Thymus (tissue), 11 donors: ENCODE measurements at regions not wholly inside any gene's neighbourhood (a gene's known extent, or its start where the extent isn't known, plus 50 kb on each side); places are given as distances from the start of the nearest gene placed in this dataset.
"Not testable (repeated sequence)": the region's sequence is repeated elsewhere in the genome, so short reads cannot be mapped to it uniquely, and the experiment has no call there.

ENCODE experiments used
- DNase-seq, 9 donors: peaks; one replicate each; pipeline ENCODE4 v3.0.0-alpha.2; 2013; ENCODE audit warnings: low spot score in 9 of 9, low read depth in 6 of 9, missing footprints in 1 of 9
- H3K27ac ChIP-seq, 2 donors: one replicate each; pipeline ENCODE4 v1.5.1; 2013; ENCODE audit warnings: control low read depth in 1 of 2, low read depth in 1 of 2, low read length in 1 of 2, mild to moderate bottlenecking in 1 of 2, moderate library complexity in 1 of 2
- H3K27me3 ChIP-seq, 2 donors: one replicate each; pipeline ENCODE4 v1.5.1; 2013; ENCODE audit warnings: low read length in 1 of 2; ENCODE audit not compliant: control insufficient read depth in 2 of 2, insufficient read depth in 1 of 2
- H3K36me3 ChIP-seq, 2 donors: one replicate each; pipeline ENCODE4 v1.5.1; 2013; ENCODE audit warnings: low read length in 1 of 2, mild to moderate bottlenecking in 1 of 2, moderate library complexity in 1 of 2; ENCODE audit not compliant: control insufficient read depth in 2 of 2, insufficient read depth in 2 of 2
- H3K4me1 ChIP-seq, 2 donors: one replicate each; pipeline ENCODE4 v1.5.1; 2013; ENCODE audit warnings: low read length in 2 of 2; ENCODE audit not compliant: control insufficient read depth in 2 of 2, insufficient read depth in 2 of 2
- H3K4me3 ChIP-seq, 2 donors: one replicate each; pipeline ENCODE4 v1.5.1; 2013; ENCODE audit warnings: low read length in 2 of 2, control low read depth in 1 of 2, mild to moderate bottlenecking in 1 of 2
- H3K9me3 ChIP-seq, 2 donors: one replicate each; pipeline ENCODE4 v1.5.1; 2013; ENCODE audit warnings: low read length in 1 of 2, mild to moderate bottlenecking in 1 of 2; ENCODE audit not compliant: control insufficient read depth in 2 of 2, insufficient read depth in 1 of 2
- WGBS: extraction: QIAGEN DNeasy Blood & Tissue Kit; methylation state at CpG from one replicate; pipeline ENCODE4 v1.1.7; 2013; 5-methylcytosine and 5-hydroxymethylcytosine counted together
- donor health status: healthy.

DNA sequence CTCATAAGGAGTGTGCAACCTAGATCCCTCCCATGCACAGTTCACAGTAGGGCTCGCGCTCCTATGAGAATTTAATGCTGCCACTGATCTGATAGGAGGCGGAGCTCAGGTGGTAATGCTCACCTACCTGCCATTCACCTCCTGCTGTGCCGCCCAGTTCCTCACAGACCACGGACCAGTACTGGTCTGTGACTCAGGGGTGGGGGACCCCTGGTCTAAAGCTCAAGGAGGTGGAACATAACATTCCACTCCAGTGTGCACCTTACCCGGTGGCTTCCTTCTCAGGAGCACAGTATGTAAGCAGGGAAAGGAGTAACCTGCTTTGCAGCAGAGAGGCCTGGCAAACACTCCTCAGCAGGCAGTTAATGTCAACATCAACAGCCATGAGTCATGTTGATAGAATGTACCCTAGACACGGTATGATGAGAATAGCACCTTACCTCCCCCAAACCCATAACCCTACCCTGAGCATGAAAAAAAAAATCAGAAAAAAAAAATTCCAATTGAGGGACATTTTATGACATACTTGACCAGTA, 273.5 kb downstream of the FGFR2 start:
- H3K27ac ChIP-seq, result no peak overlapping the region

GRCh38 chr10:121325490-121326231, 272.6 kb downstream of the FGFR2 start:
- H3K4me3 ChIP-seq, result no peak overlapping the region
- no peaks in the 10 kb centered on the region for H3K36me3 ChIP-seq
- H3K4me1 ChIP-seq, result no peaks in the 10 kb centered on the region
- H3K27me3 ChIP-seq, result no peaks in the 10 kb centered on the region
- WGBS, result 95% methylated on average over 5 of the region's 5 CpGs
- no peak overlapping the region for H3K27ac ChIP-seq
- H3K9me3 ChIP-seq, result no peaks in the 10 kb centered on the region
- DNase-seq, result no peak

More for the DNA sequence above, 273.5 kb downstream of the FGFR2 start:
- Histone ChIP-seq H3K4me3 (no peak overlapping the region), H3K4me1 (no peaks in the 10 kb centered on the region), H3K36me3 (no peaks in the 10 kb centered on the region), H3K27me3 (no peaks in the 10 kb centered on the region), H3K9me3 (no peaks in the 10 kb centered on the region)
- WGBS, result 95% methylated on average over 7 of the region's 7 CpGs
- no peak for DNase-seq

- H3K4me3 ChIP-seq, result no peak overlapping the region
- H3K36me3 ChIP-seq, result no peaks in the 10 kb centered on the region
- H3K9me3 ChIP-seq, result no peaks in the 10 kb centered on the region
- no peak for DNase-seq
- no peak overlapping the region for H3K27ac ChIP-seq
- no peaks in the 10 kb centered on the region for H3K27me3 ChIP-seq
- 93% methylated on average over 4 of the region's 4 CpGs for WGBS
- no peaks in the 10 kb centered on the region for H3K4me1 ChIP-seq
Observed at GRCh38 chr10:121326905-121327304, 271.3 kb downstream of the FGFR2 start.

DNA sequence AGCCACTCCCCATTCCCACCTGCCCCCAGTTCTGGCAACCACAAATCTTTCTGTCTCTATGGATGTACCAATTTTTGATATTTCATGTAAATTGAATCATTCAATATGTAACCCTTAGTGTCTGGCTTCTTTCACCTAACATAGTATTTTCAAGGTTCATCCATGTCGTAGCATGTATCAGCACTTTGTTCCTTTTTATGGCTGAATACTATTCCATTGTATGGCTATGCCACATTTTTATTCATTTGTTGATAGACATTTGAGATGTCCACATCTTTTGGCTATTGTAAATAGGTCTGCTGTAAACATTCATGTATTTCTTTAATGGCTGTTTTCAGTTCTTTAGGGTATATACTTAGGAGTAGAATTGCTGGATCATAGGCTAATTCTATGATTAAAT, 270.5 kb downstream of the FGFR2 start:
- no peak for DNase-seq
- Histone ChIP-seq H3K27ac (no peak overlapping the region), H3K27me3 (no peaks in the 10 kb centered on the region), H3K36me3 (no peaks in the 10 kb centered on the region), H3K9me3 (no peaks in the 10 kb centered on the region), H3K4me3 (no peak overlapping the region), H3K4me1 (no peaks in the 10 kb centered on the region)
- WGBS, result 94% methylated on average over 1 of the region's 1 CpG

DNA sequence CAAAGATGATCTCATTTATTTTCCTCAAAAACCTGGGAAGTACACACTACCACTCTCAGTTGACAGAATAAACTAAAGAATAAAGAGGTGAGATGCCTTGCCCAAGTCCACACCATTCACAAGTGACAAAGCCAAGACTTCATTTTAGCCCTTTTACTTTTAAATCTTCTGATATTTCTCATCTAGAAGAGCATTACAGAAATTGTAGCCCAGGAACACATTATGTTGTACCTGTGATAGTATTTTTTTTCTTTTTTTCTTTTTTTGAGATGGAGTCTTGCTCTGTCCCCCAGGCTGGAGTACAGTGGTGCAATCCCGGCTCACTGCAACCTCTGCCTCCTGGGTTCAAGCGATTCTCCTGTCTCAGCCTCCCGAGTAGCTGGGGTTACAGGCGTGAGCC, 268.6 kb downstream of the FGFR2 start:
- not testable (repeated sequence) for H3K27ac ChIP-seq, H3K27me3 ChIP-seq, H3K4me3 ChIP-seq, DNase-seq, H3K9me3 ChIP-seq, H3K4me1 ChIP-seq, H3K36me3 ChIP-seq
- WGBS, result 97% methylated on average over 4 of the region's 4 CpGs

DNA sequence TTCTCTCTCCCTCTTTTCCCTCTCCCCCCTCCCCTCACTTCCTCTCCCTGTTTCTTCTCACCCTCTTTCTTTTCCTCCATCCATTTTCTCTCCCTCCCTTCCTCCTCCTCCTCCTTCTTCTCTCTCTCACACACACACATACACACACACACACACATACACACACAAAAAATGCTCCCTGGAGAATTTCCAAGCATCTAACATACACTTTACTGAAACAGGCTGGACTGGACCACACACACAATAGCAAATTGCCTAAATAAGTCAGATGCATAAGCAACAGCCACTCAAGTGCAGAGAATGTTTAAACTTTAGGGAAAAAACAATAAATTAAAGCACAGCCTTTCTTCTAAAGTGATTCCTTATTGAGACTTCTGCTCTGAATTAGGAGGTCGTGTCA, 267.7 kb downstream of the FGFR2 start:
- Histone ChIP-seq H3K36me3 (no peaks in the 10 kb centered on the region), H3K27ac (no peak overlapping the region), H3K4me3 (no peak overlapping the region), H3K27me3 (no peaks in the 10 kb centered on the region), H3K4me1 (no peaks in the 10 kb centered on the region), H3K9me3 (no peaks in the 10 kb centered on the region)
- 76% methylated on average over 1 of the region's 1 CpG for WGBS
- no peak for DNase-seq

DNA sequence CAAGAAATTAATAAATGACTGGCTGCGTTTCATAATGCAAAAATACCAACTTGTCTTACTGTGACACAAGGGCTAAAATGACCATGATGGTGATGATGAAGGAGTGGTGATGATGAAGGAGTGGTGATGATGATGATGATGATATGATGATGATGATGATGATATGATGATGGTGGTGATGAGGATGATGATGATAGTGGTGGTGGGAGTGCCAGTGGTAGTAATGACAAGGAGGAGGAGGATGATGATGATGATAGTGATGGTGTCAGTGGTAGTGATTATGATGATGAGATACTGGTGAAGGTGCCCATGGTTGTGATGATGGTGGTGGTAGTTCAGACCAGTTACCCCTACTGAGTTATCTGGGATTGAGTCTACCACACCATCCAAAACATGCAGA, 265.9 kb downstream of the FGFR2 start:
- Histone ChIP-seq H3K27ac (no peak overlapping the region), H3K4me1 (no peaks in the 10 kb centered on the region), H3K4me3 (no peak overlapping the region), H3K27me3 (no peaks in the 10 kb centered on the region), H3K36me3 (no peaks in the 10 kb centered on the region), H3K9me3 (no peaks in the 10 kb centered on the region)
- no peak for DNase-seq
- WGBS, result 83% methylated on average over 1 of the region's 1 CpG

- Histone ChIP-seq H3K4me3 (no peak overlapping the region), H3K36me3 (no peaks in the 10 kb centered on the region), H3K27ac (no peak overlapping the region), H3K9me3 (no peaks in the 10 kb centered on the region), H3K27me3 (no peaks in the 10 kb centered on the region), H3K4me1 (no peaks in the 10 kb centered on the region)
- 86% methylated on average over 5 of the region's 5 CpGs for WGBS
- DNase-seq, result no peak
Observed at GRCh38 chr10:121332829-121333765, 265.1 kb downstream of the FGFR2 start.

DNA sequence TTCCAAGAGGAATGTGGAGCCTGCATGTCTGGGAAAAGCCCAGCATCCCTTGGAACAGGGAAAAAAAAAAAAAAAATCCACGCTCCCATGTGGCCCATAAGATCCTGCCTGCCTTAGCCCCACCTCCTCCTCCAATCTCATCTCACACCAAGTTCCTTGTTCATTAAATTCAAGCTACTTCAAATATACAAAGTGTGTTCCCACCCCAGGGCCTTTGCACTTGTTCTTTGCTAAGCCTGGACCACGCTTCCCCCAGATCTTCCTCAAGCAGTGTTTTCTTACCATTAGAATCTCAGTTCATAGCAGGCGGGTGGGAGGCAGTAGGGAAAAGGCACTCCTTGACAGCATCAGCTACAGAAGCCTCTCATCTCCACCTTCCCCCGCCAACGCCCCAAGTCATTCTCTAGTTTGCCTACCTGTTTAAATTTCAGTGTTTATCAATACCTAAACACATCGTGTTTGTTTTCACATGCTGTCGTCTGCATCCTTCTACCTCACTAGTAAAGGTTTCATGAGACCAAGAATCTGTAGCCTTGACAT, 262.8 kb downstream of the FGFR2 start:
- no peak for DNase-seq
- no peak overlapping the region for H3K27ac ChIP-seq
- no peaks in the 10 kb centered on the region for H3K27me3 ChIP-seq
- no peaks in the 10 kb centered on the region for H3K4me1 ChIP-seq
- H3K9me3 ChIP-seq, result no peaks in the 10 kb centered on the region
- H3K36me3 ChIP-seq, result no peaks in the 10 kb centered on the region
- WGBS, result 92% methylated on average over 7 of the region's 7 CpGs
- H3K4me3 ChIP-seq, result no peak overlapping the region
